Smooth muscle cell of the brain vasculature (primary cell): ENCODE measurements at regions not wholly inside any gene's neighbourhood (a gene's known extent, or its start where the extent isn't known, plus 50 kb on each side); places are given as distances from the start of the nearest gene placed in this dataset.
"Not testable (repeated sequence)": the region's sequence is repeated elsewhere in the genome, so short reads cannot be mapped to it uniquely, and the experiment has no call there.

Source experiments
- DNase-seq: peaks from one replicate; pipeline ENCODE4 v3.0.0-alpha.2; 2012; ENCODE audit warnings: low read depth, low spot score

- DNase-seq, result no peak
These were observed 78.1 kb upstream of the PLCB4 start for GRCh38 chr20:8990770-8991169.

GRCh38 chr20:8994045-8994444, 74.8 kb upstream of the PLCB4 start:
- DNase-seq, result no peak

- no peak for DNase-seq
These were observed 73.1 kb upstream of the PLCB4 start for GRCh38 chr20:8995761-8996160.

GRCh38 chr20:8996817-8997512, 71.9 kb upstream of the PLCB4 start:
- no peak for DNase-seq

- DNase-seq, result no peak
These were observed 71.2 kb upstream of the PLCB4 start for GRCh38 chr20:8997701-8998117.

- no peak for DNase-seq
These were observed 57.8 kb upstream of the PLCB4 start for GRCh38 chr20:9011121-9011520.

GRCh38 chr20:9015232-9015983, 53.5 kb upstream of the PLCB4 start:
- DNase-seq, result not testable (repeated sequence)

- no peak for DNase-seq
These were observed 52.9 kb upstream of the PLCB4 start for GRCh38 chr20:9015984-9016324.

GRCh38 chr20:9018346-9018745, 50.5 kb upstream of the PLCB4 start:
- DNase-seq, result no peak
